CD8-positive, alpha-beta memory T cell (primary cell): ENCODE measurements at regions not wholly inside any gene's neighbourhood (a gene's known extent, or its start where the extent isn't known, plus 50 kb on each side); places are given as distances from the start of the nearest gene placed in this dataset.

Experiments
- CTCF ChIA-PET: fragments of 350-600 bp; sonication (Branson Sonifier 250); formaldehyde crosslinking; loops from one replicate; lab custom pipeline; 2021; ENCODE audit warnings: antibody characterized with exemption; lab: Charles Lee
- POLR2A ChIA-PET: fragments of 350-600 bp; sonication (Branson Sonifier 250); formaldehyde crosslinking; loops from one replicate; lab custom pipeline; 2021; ENCODE audit warnings: antibody characterized with exemption; lab: Charles Lee
- DNase-seq, 5 donors: peaks; one replicate each; pipeline versions ENCODE4 v3.0.0 to v3.0.0-alpha.2; 2020 to 2022; ENCODE audit warnings: mixed read lengths in 1 of 5
- H3K27ac ChIP-seq: one replicate; pipeline ENCODE4 v1.7.0; 2013; ENCODE audit warnings: low read depth, mild to moderate bottlenecking, low read length, moderate library complexity
- H3K27me3 ChIP-seq: 2 replicates; pipeline ENCODE4 v1.7.0; 2013; ENCODE audit warnings: low read length, mild to moderate bottlenecking; ENCODE audit not compliant: insufficient read depth, poor library complexity, severe bottlenecking
- H3K36me3 ChIP-seq: 2 replicates; pipeline ENCODE4 v1.7.0; 2013; ENCODE audit warnings: mild to moderate bottlenecking, low read length, moderate library complexity; ENCODE audit not compliant: insufficient read depth
- H3K4me1 ChIP-seq: 2 replicates; pipeline ENCODE4 v1.7.0; 2013; ENCODE audit warnings: mild to moderate bottlenecking, low read length, moderate library complexity; ENCODE audit not compliant: insufficient read depth
- H3K4me3 ChIP-seq: 2 replicates; pipeline ENCODE4 v1.7.0; 2013; ENCODE audit warnings: mild to moderate bottlenecking, low read length
- H3K9me3 ChIP-seq: 2 replicates; pipeline ENCODE4 v1.7.0; 2013; ENCODE audit warnings: mild to moderate bottlenecking, low read length
- H3K27ac Mint-ChIP-seq, 8 donors: one replicate each; pipeline ENCODE4 v1.8.0; 2020 to 2021; ENCODE audit warnings: mixed read lengths in 8 of 8, mild to moderate bottlenecking in 6 of 8, inconsistent platforms in 3 of 8, moderate library complexity in 3 of 8
- H3K27me3 Mint-ChIP-seq, 2 donors: one replicate each; pipeline ENCODE4 v1.8.0; 2020 to 2021; ENCODE audit warnings: mixed read lengths in 2 of 2, mild to moderate bottlenecking in 1 of 2, moderate library complexity in 1 of 2
- H3K36me3 Mint-ChIP-seq, 3 donors: one replicate each; pipeline ENCODE4 v1.8.0; 2020 to 2021; ENCODE audit warnings: mixed read lengths in 3 of 3, inconsistent platforms in 1 of 3, mild to moderate bottlenecking in 1 of 3
- H3K4me1 Mint-ChIP-seq, 3 donors: one replicate each; pipeline ENCODE4 v1.8.0; 2020 to 2021; ENCODE audit warnings: mixed read lengths in 3 of 3, inconsistent platforms in 1 of 3, mild to moderate bottlenecking in 1 of 3
- H3K4me3 Mint-ChIP-seq, 7 donors: one replicate each; pipeline ENCODE4 v1.8.0; 2020 to 2021; ENCODE audit warnings: mixed read lengths in 7 of 7, mild to moderate bottlenecking in 6 of 7, moderate library complexity in 4 of 7, inconsistent platforms in 2 of 7
- H3K9me3 Mint-ChIP-seq, 5 donors: one replicate each; pipeline ENCODE4 v1.8.0; 2020 to 2022; ENCODE audit warnings: mixed read lengths in 5 of 5, mild to moderate bottlenecking in 3 of 5, moderate library complexity in 2 of 5, inconsistent platforms in 1 of 5

GRCh38 chr18:56255381-56255780, 383.0 kb downstream of the TXNL1 start:
- no peaks in the 10 kb centered on the region for H3K4me1 ChIP-seq
- H3K27me3 ChIP-seq: no peaks in the 10 kb centered on the region
- H3K36me3 ChIP-seq: no peaks in the 10 kb centered on the region
- no peak overlapping the region for H3K27ac ChIP-seq
- no peak overlapping the region for H3K4me3 ChIP-seq
- Mint-ChIP-seq H3K27ac (no peak overlapping the region), H3K9me3 (peaks cover 0 to 11% (median 0%) of the 10 kb centered on the region in 5 donors), H3K27me3 (no peaks in the 10 kb centered on the region), H3K36me3 (peaks cover 0 to 2% (median 0%) of the 10 kb centered on the region in 3 donors), H3K4me3 (no peak overlapping the region), H3K4me1 (no peaks in the 10 kb centered on the region)
- POLR2A ChIA-PET: no interaction called here
- H3K9me3 ChIP-seq: no peaks in the 10 kb centered on the region
- DNase-seq: no peak
- CTCF ChIA-PET: no interaction called here

GRCh38 chr18:56252456-56252855, 385.9 kb downstream of the TXNL1 start:
- DNase-seq: no peak
- ChIA-PET POLR2A (no interaction called here), CTCF (no interaction called here)
- peaks cover 0 to 3% (median 0%) of the 10 kb centered on the region in 3 donors for H3K4me1 Mint-ChIP-seq
- H3K4me1 ChIP-seq: no peaks in the 10 kb centered on the region
- peaks cover 0 to 1% of the 10 kb centered on the region in 2 donors for H3K27me3 Mint-ChIP-seq
- H3K36me3 Mint-ChIP-seq: peaks cover 0 to 2% (median 0%) of the 10 kb centered on the region in 3 donors
- no peaks in the 10 kb centered on the region for H3K36me3 ChIP-seq
- no peaks in the 10 kb centered on the region for H3K27me3 ChIP-seq
- no peak overlapping the region for H3K27ac Mint-ChIP-seq
- H3K9me3 ChIP-seq: no peaks in the 10 kb centered on the region
- no peak overlapping the region for H3K4me3 Mint-ChIP-seq
- H3K9me3 Mint-ChIP-seq: peaks cover 0 to 5% (median 0%) of the 10 kb centered on the region in 5 donors
- H3K4me3 ChIP-seq: no peak overlapping the region
- no peak overlapping the region for H3K27ac ChIP-seq

DNA sequence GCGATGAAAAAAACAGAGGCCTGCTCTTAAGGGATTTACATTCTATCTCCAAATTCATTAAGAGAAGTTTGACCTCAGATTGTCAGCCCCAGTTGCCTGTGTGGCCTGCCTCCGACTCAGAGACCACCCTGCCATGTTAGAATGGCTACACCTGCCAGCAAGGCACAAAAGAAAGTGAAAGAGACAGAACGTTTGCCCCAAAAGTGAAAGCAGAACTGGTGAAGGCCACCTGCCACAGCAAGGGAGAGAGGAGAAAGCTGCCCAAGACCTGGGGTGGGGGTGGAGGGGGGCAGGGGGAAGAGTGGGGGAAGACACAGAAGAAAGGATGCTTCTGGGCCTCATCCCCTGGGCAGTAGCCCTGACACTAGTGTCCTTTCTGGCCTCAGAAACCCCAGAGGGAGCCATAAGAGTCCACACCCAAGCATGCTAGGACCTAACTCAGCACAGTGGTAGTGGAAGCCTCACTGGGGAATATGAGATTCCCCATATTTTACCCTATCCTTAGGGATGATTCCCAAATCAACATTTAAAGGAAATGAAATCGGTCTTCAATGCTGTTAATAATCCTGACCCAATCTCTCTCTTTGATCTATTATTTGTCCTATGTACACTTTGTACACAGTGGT, 389.7 kb downstream of the TXNL1 start:
- H3K27ac ChIP-seq: no peak overlapping the region
- CTCF ChIA-PET: no interaction called here

DNA sequence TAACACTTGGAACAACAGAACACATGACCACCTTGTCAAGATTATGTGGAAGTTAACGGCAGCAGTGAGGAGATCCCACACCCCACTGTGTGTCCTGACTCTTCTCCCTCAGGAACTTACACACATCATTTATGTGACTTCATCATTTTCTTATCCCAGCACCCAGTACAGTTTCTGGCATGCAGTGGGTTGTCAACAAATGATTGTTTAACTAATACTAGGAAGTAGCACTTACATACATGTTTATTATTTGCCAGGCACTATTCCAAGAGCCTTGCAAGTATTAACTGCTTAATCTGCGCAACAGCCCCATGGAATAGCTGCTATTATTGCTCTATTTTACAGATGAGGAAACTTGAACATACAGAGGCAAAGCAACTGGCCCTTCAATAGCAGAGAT, 391.5 kb downstream of the TXNL1 start:
- Histone ChIP-seq H3K27ac (no peak overlapping the region), H3K36me3 (no peaks in the 10 kb centered on the region), H3K4me3 (no peak overlapping the region), H3K9me3 (no peaks in the 10 kb centered on the region), H3K4me1 (no peaks in the 10 kb centered on the region), H3K27me3 (no peaks in the 10 kb centered on the region)
- Mint-ChIP-seq H3K27me3 (peaks cover 0 to 1% of the 10 kb centered on the region in 2 donors), H3K27ac (no peak overlapping the region), H3K4me3 (no peak overlapping the region), H3K36me3 (no peaks in the 10 kb centered on the region), H3K9me3 (peaks cover 0 to 15% (median 0%) of the 10 kb centered on the region in 5 donors), H3K4me1 (peaks cover 0 to 3% (median 0%) of the 10 kb centered on the region in 3 donors)
- POLR2A ChIA-PET: no interaction called here
- no peak for DNase-seq
- CTCF ChIA-PET: no interaction called here

More for the DNA sequence above, 389.7 kb downstream of the TXNL1 start:
- Histone ChIP-seq H3K4me3 (no peak overlapping the region), H3K4me1 (no peaks in the 10 kb centered on the region), H3K36me3 (no peaks in the 10 kb centered on the region), H3K9me3 (no peaks in the 10 kb centered on the region), H3K27me3 (no peaks in the 10 kb centered on the region)
- Mint-ChIP-seq H3K36me3 (no peaks in the 10 kb centered on the region), H3K27ac (no peak overlapping the region), H3K4me3 (no peak overlapping the region), H3K4me1 (peaks cover 0 to 3% (median 0%) of the 10 kb centered on the region in 3 donors), H3K9me3 (peaks cover 0 to 10% (median 0%) of the 10 kb centered on the region in 5 donors), H3K27me3 (peaks cover 0 to 1% of the 10 kb centered on the region in 2 donors)
- POLR2A ChIA-PET: no interaction called here
- no peak for DNase-seq

GRCh38 chr18:56245866-56246580, 392.4 kb downstream of the TXNL1 start:
- Histone ChIP-seq H3K36me3 (no peaks in the 10 kb centered on the region), H3K4me1 (no peaks in the 10 kb centered on the region), H3K27ac (no peak overlapping the region), H3K27me3 (no peaks in the 10 kb centered on the region), H3K9me3 (no peaks in the 10 kb centered on the region), H3K4me3 (no peak overlapping the region)
- ChIA-PET CTCF (no interaction called here), POLR2A (no interaction called here)
- peaks cover 0 to 15% (median 0%) of the 10 kb centered on the region in 5 donors for H3K9me3 Mint-ChIP-seq
- H3K4me1 Mint-ChIP-seq: peaks cover 0 to 3% (median 0%) of the 10 kb centered on the region in 3 donors
- DNase-seq: no peak
- H3K36me3 Mint-ChIP-seq: no peaks in the 10 kb centered on the region
- H3K27me3 Mint-ChIP-seq: peaks cover 0 to 1% of the 10 kb centered on the region in 2 donors
- H3K27ac Mint-ChIP-seq: no peak overlapping the region
- no peak overlapping the region for H3K4me3 Mint-ChIP-seq

- no peaks in the 10 kb centered on the region for H3K36me3 Mint-ChIP-seq
- Histone ChIP-seq H3K4me3 (no peak overlapping the region), H3K27me3 (no peaks in the 10 kb centered on the region), H3K9me3 (no peaks in the 10 kb centered on the region), H3K4me1 (no peaks in the 10 kb centered on the region), H3K36me3 (no peaks in the 10 kb centered on the region), H3K27ac (no peak overlapping the region)
- H3K27ac Mint-ChIP-seq: no peak overlapping the region
- H3K4me1 Mint-ChIP-seq: no peaks in the 10 kb centered on the region
- no peak overlapping the region for H3K4me3 Mint-ChIP-seq
- no peaks in the 10 kb centered on the region for H3K27me3 Mint-ChIP-seq
- no peak for DNase-seq
- peaks cover 0 to 14% (median 5%) of the 10 kb centered on the region in 5 donors for H3K9me3 Mint-ChIP-seq
- CTCF ChIA-PET: no interaction called here
- POLR2A ChIA-PET: no interaction called here
Observed at GRCh38 chr18:56240405-56240804, 398.0 kb downstream of the TXNL1 start.

DNA sequence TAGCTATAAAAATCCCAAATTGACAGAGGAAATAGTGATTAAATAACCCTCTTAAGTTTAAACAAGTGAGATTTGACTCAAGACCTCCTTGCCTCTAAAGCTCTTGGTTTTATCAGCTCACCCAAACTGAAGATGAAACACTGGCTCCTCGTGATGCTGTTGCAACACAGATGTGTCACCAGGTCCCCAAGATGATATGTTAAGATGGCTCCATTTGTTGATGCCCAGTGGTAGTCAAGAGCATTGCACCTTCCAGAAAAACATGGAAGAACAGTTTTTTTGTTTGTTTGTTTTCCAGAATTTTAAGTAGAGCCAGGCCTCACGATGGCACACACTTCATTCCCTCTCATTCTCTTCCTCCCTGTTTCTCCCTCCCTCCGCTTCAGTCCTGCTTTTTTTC, 399.8 kb downstream of the TXNL1 start:
- H3K27me3 Mint-ChIP-seq: no peaks in the 10 kb centered on the region

GRCh38 chr18:56235481-56236013, 402.8 kb downstream of the TXNL1 start:
- Histone ChIP-seq H3K36me3 (no peaks in the 10 kb centered on the region), H3K4me1 (no peaks in the 10 kb centered on the region), H3K9me3 (no peaks in the 10 kb centered on the region), H3K4me3 (no peak overlapping the region), H3K27me3 (no peaks in the 10 kb centered on the region), H3K27ac (no peak overlapping the region)
- Mint-ChIP-seq H3K9me3 (peaks cover 5 to 12% (median 8%) of the 10 kb centered on the region in 5 donors), H3K27me3 (no peaks in the 10 kb centered on the region), H3K36me3 (no peaks in the 10 kb centered on the region), H3K4me1 (no peaks in the 10 kb centered on the region), H3K4me3 (no peak overlapping the region), H3K27ac (no peak overlapping the region)
- ChIA-PET CTCF (no interaction called here), POLR2A (no interaction called here)
- no peak for DNase-seq

More for the DNA sequence above, 399.8 kb downstream of the TXNL1 start:
- no peak overlapping the region for H3K27ac ChIP-seq
- no peak overlapping the region for H3K4me3 ChIP-seq
- no peak overlapping the region for H3K4me3 Mint-ChIP-seq
- no peak overlapping the region for H3K27ac Mint-ChIP-seq
- H3K4me1 ChIP-seq: no peaks in the 10 kb centered on the region
- H3K9me3 Mint-ChIP-seq: peaks cover 0 to 10% (median 5%) of the 10 kb centered on the region in 5 donors
- H3K36me3 ChIP-seq: no peaks in the 10 kb centered on the region
- ChIA-PET CTCF (no interaction called here), POLR2A (no interaction called here)
- no peaks in the 10 kb centered on the region for H3K36me3 Mint-ChIP-seq
- H3K4me1 Mint-ChIP-seq: no peaks in the 10 kb centered on the region
- DNase-seq: no peak
- H3K9me3 ChIP-seq: no peaks in the 10 kb centered on the region
- no peaks in the 10 kb centered on the region for H3K27me3 ChIP-seq
